ENCODE measurements at regions not wholly inside any gene's neighbourhood (a gene's known extent, or its start where the extent isn't known, plus 50 kb on each side); places are given as distances from the start of the nearest gene placed in this dataset.

- DNase-seq (ENCODE audit: low spot score): no peak
These were observed 275.3 kb upstream of the KLF12 start for GRCh38 chr13:74409551-74409950.

DNA sequence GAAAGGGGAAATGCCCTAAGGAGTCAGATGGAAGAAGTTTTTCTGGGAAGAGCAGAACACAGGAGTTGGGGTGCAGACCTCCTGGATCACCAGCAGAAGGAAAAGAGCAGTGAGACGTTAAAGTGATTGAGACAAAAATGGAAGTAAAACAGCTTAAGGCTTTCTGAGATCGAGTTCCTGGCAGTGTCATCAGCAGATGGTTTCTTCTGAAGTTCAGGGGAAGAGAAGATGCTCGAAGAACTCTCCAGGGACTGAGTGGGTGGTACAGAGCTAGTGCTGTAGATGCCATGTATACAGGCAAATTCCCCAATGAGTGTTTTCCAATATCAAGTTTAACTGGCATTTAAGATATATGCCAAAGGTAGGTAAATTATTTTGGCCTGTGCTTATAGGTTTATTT is 272.2 kb upstream of the KLF12 start:
- no peak for DNase-seq (ENCODE audit: low spot score)

GRCh38 chr13:74398599-74398998 is 264.4 kb upstream of the KLF12 start:
- no peak for DNase-seq (ENCODE audit: low spot score)

DNA sequence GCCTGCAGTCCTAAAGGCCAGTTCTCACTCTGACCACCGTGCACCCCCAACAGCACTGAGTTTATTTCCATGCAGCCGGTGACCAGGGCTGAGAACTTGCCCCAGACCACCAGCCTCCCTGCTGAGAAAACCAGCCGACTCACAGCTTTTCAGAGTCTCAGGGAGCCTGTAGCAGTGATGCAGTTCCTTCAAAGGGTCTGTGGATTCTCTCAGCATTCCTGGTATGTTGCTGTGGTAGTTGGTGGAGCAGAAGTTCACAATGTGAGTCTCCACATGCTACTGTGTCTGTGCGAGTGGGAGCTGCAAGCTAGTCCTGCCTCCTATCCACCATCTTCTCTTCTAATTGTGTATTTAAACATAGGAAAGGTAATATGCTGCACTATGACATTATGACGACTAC is 254.9 kb upstream of the KLF12 start:
- DNase-seq (ENCODE audit: low spot score): no peak

DNA sequence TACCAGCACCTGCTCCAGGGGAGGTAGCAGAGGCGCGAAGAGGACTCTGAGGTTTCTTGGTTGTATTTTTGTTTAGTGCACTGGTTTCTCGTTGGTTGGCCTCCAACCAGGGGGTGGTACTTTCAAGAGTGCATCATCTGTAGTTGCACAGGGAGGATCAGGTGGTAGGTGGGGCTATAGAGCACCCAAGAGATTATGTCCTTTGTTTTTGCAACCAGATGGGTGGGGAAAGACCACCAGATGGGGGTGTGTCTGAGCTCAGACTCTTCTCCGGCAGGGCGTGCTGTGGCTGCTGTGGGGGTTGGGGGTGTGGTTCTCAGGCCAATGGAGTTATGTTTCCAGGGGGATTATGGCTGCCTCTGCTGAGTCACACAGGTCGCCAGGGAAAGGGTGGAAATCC is 254.4 kb upstream of the KLF12 start:
- DNase-seq (ENCODE audit: low spot score): no peak

GRCh38 chr13:74372511-74372910 is 238.3 kb upstream of the KLF12 start:
- DNase-seq (ENCODE audit: low spot score): no peak

DNA sequence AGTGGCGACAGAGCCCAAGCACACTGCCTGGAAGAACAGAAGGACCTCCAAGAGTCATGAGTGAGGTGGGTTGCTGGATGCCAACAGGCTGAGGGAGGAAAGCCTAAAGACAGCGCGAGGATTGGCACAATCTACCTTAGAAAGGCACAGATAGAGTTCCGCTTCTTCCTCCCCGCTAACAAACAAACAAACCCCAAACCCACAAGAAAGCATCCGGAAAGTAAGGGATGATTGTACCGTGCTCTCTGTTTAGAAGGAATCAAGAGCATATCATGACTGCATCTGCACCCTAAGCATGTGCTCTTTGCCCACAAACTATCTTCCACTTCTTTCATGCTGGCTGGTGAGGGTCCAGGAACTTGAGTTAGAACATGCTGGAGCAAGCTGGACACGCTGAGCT is 233.0 kb upstream of the KLF12 start:
- DNase-seq (ENCODE audit: low spot score): no peak

DNA sequence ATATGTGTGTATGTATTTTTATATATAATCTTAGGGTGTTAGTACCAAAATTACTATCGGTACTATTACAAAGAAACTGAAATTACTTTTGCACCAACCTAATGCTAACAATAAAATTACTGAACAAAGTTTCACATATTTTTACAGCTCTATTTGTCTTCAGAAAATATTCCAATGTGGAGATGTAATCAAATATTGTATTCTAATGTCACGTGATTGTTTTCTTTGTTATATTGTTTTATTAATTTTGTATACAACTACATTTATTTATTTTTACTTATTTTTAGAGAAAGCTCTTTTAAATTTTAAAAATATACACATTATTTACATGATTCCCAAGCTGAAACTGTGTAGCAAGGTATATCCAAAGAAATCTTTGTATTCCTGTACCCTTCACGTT is 227.1 kb upstream of the KLF12 start:
- no peak for DNase-seq (ENCODE audit: low spot score)

GRCh38 chr13:74346960-74347359 is 212.8 kb upstream of the KLF12 start:
- no peak for DNase-seq (ENCODE audit: low spot score)

GRCh38 chr13:74338341-74338740 is 204.1 kb upstream of the KLF12 start:
- DNase-seq (ENCODE audit: low spot score): no peak

- DNase-seq (ENCODE audit: low spot score): no peak
These were observed 202.3 kb upstream of the KLF12 start for GRCh38 chr13:74336546-74336945.

GRCh38 chr13:74335370-74335769 is 201.2 kb upstream of the KLF12 start:
- DNase-seq (ENCODE audit: low spot score): no peak

DNA sequence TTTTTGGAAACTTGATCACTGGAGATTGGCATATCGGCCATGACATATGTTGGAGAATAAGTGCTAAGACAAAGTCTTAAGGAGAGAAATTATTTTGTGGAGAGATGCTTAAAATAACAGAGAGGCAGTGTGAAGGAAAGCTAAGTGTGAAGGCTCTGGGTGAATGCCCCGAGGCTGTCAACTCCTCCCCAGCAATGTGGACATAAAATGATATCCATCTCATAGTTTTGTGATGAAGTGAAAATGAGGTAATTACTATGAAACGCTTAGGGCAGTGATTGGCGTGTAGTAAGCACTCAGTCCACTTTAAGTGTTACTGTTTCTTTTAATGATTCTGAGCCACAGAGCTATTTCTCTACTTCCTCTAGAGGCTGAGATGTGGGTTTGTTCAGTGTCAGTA is 195.8 kb upstream of the KLF12 start:
- no peak for DNase-seq (ENCODE audit: low spot score)

DNA sequence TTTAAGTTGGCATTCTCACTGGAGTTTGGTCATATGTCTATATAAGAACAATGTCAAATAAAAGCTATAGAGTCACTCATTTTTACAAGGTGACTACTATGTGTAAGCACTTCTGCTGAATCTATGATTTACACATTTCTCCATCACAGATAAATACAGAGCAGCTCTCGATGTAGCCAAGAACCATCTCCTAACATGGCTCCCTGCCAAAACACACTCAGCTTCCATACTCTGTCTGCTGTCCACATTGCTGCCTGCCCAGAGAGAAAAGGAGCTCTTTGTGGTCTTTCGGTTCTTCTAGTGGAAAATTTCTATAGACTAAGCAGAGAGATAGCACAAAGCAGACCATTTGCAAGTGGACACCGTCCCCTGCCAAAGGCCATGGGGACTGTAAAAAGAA is 190.9 kb upstream of the KLF12 start:
- no peak for DNase-seq (ENCODE audit: low spot score)

DNA sequence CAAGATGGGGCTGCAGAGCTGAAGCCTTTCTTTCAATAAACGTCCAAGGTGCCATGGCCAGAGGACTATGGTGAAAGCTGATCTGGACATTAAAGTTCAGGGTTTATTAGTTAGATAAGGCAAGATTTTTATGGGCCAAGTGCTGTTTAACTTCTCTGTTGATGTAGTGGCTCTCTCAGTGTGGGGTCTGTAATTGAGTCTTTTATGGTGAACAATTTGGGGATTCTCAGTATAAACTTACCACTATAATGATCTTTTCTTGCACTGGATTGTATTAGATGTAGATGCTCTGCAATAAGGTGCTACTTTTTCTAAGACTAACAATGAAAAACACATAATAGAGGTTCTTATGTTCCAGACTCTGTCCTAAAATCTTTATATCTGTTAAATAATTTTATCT is 190.1 kb upstream of the KLF12 start:
- no peak for DNase-seq (ENCODE audit: low spot score)

- DNase-seq (ENCODE audit: low spot score): no peak
These were observed 188.4 kb upstream of the KLF12 start for GRCh38 chr13:74322562-74322961.

DNA sequence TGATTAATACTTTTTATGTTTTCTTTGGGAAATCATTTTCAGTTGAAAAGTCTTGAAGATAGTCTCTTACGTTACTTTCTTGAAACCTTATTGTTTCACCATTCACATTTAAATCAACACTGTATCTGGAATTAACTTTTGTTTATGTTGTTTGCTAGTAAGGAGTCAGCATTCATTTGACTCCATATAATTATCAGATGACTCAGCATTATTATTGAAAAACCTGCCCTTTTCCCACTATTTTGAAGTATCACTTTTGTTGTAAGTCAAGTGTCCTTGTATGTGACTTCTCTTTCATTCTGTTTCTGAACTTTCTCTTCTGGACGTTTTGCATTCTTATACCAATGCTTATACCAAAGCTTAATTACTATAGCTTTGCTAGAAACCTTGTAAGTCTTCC is 186.1 kb upstream of the KLF12 start:
- no peak for DNase-seq (ENCODE audit: low spot score)

DNA sequence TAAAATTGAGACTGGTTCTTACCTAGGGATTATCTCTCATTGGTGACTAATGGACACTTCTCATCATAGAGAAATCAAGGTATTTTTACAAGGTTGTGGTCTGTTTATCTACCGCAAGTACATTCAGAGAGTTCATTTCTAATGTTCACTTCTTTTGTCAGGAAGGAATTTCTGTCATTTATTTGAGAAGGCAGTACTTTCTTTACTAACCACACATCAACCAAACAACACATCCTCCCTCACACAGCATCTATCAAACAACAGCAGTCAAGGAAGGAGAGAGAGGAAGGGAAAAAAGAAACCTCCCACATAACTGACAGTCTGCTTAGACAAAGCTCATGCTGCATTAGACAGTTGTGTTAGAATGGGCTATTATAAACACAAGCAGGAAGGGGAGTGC is 182.3 kb upstream of the KLF12 start:
- peak; percentile 41 for DNase-seq (ENCODE audit: low spot score)

DNA sequence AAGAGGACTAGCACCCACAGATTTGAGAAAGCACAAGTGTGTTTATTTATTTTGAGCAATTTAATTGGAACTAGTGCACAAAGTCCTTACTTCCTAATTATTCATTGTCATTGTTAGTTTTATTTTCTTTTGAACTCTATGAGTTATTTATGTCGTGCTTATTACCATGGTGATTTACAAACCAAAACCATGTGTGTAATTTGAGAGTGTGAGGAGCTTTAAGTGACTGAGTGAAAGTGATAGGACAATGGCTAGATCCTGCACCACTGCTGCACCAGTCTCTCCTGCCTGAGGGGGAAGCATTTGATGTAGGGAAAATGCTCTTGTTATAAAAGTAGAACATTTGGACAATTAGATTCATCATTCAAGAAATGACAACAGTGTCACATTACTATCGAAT is 172.3 kb upstream of the KLF12 start:
- peak; percentile 27 for DNase-seq (ENCODE audit: low spot score)

DNA sequence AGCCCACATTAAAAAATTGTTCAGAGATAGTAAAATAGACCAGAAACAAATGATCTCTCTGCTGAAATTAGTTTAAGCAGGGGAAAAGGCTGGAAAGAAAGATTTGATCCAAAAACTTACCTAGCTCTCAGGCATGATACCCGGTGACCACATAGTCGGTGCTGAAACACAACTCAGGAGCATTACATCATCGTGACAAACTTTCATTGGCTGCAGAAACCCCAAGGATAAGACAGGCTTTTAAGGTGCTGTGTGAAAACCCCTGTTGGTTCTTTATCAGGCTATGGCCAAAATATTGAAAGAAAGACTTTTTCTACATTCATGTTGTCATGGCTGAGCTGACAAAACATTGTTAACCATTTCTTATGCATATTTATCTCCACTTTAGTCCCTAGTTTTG is 171.7 kb upstream of the KLF12 start:
- no peak for DNase-seq (ENCODE audit: low spot score)

DNA sequence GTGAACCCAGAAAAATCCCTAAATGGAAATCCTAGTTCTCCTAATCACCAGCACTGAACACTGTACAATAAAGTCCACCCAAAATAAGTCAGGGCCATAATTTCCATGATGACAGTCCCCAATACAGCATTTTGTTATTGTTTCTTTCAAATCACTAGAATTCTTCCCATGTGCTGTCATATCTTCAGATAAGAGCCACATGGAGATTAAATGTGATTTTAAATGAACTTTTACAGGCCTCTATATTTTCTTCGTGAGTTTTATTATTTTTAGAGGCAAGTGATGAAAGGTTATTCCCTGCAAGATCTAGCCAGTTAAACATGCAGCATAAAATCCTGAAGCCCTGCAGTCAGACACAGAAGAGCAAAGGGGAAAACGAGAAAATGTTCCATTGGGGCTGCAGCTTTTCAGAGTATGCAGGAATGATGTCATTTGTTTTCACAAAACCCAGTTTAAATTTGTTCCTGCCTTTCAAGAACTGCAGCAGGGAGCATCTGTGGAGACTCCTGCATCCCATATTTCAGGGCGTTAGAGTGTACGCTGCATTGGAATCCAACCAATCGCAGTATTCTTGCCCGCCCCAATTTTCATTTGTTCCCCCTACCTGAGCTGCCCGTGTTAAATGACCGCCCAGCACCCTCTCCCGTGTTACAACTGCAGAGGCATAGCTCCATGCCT is 167.2 kb upstream of the KLF12 start:
- DNase-seq (ENCODE audit: low spot score): no peak

- DNase-seq (ENCODE audit: low spot score): no peak
These were observed 166.0 kb upstream of the KLF12 start for GRCh38 chr13:74300162-74300561.

- no peak for DNase-seq (ENCODE audit: low spot score)
These were observed 165.5 kb upstream of the KLF12 start for GRCh38 chr13:74299721-74300120.

- no peak for DNase-seq (ENCODE audit: low spot score)
These were observed 164.7 kb upstream of the KLF12 start for GRCh38 chr13:74298923-74299322.

Measured in SW480 (cell line).